ENCODE measurements at regions not wholly inside any gene's neighbourhood (a gene's known extent, or its start where the extent isn't known, plus 50 kb on each side); places are given as distances from the start of the nearest gene placed in this dataset.
A peak's percentile ranks its signal among the peaks of the same experiment; 100 is the strongest.

DNA sequence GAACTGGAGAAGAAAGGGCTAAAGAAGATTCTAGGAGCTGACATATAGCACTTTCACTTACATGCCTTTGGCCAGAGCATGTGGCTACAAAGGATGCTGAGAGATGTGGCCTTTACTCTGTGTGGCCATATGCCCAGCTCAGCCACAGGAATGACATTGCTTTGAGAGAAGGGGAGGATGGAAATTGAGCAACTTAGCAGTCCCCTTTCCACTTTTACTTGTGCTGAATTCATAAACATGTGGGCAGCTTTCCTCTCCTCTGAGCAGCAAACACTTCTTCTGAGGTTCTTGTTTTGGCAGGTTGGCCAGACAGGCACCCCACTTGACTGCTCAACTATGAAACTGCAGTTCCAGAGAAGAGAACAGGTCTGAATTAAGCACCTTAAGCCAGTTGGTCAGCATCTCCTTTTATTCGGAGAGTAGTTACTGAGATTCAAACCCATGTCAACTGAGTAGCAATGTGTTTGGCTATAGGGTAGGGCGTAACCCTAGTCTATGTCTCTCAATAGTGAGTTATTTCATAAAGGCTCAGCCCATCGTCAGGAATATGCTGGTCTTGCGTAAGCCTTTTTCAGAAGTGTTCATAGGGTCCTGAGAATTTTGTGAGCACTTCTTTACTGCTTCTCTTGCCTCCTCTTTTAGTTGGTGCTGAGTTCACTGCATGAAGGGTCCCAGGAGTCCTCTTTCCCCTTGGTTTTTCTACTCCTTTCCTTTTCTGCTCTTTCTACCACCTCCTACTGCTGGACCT is 134.5 kb downstream of the PALM2AKAP2 start:
- H3K9me3 ChIP-seq (ENCODE audit: severe bottlenecking): no peaks in the 10 kb centered on the region
- no peak for TF ChIP-seq CTCF (IDR thresholded peaks at IDR 0.05; ENCODE audit: low read depth, low read length)
- H3K27ac ChIP-seq: no peak overlapping the region
- no peak overlapping the region for H3K4me3 ChIP-seq (ENCODE audit: low read depth, low read length)
- H3K27me3 ChIP-seq (ENCODE audit: insufficient read depth, low read depth, severe bottlenecking): no peaks in the 10 kb centered on the region
- no peaks in the 10 kb centered on the region for H3K36me3 ChIP-seq
- DNase-seq: no peak

DNA sequence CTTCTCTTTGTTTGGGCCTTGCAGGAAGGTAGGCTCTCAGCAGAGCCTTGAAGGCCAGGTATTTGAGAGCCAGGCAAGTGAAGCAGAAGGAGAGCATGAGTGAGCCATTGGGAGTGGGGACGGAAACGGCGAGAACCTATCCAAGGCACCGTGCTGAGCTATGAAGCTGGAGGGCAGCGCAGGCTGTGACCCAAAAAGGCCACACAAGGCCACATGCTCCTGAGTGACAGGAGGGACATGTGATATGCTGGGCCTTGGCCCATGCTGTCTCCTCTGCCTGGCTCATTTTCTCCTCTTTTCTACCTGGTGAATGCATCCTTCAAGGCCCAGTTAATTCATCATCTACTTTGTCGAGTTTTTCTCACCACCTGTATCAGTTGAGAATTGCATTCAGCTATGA is 136.3 kb downstream of the PALM2AKAP2 start:
- no peak for DNase-seq
- Histone ChIP-seq H3K36me3 (no peaks in the 10 kb centered on the region), H3K27ac (no peak overlapping the region), H3K9me3 (ENCODE audit: severe bottlenecking) (no peaks in the 10 kb centered on the region), H3K27me3 (ENCODE audit: insufficient read depth, low read depth, severe bottlenecking) (no peaks in the 10 kb centered on the region), H3K4me3 (ENCODE audit: low read depth, low read length) (no peak overlapping the region)
- no peak for TF ChIP-seq CTCF (IDR thresholded peaks at IDR 0.05; ENCODE audit: low read depth, low read length)

GRCh38 chr9:109918339-109919163 is 138.6 kb downstream of the PALM2AKAP2 start:
- Histone ChIP-seq H3K4me3 (ENCODE audit: low read depth, low read length) (no peak overlapping the region), H3K27me3 (ENCODE audit: insufficient read depth, low read depth, severe bottlenecking) (no peaks in the 10 kb centered on the region), H3K9me3 (ENCODE audit: severe bottlenecking) (no peaks in the 10 kb centered on the region), H3K27ac (no peak overlapping the region), H3K36me3 (no peaks in the 10 kb centered on the region)
- no peak for DNase-seq
- TF ChIP-seq CTCF (IDR thresholded peaks at IDR 0.05; ENCODE audit: low read depth, low read length): no peak

GRCh38 chr9:109919736-109920408 is 139.9 kb downstream of the PALM2AKAP2 start:
- DNase-seq: no peak
- Histone ChIP-seq H3K27ac (no peak overlapping the region), H3K9me3 (ENCODE audit: severe bottlenecking) (no peaks in the 10 kb centered on the region), H3K36me3 (no peaks in the 10 kb centered on the region), H3K4me3 (ENCODE audit: low read depth, low read length) (no peak overlapping the region), H3K27me3 (ENCODE audit: insufficient read depth, low read depth, severe bottlenecking) (no peaks in the 10 kb centered on the region)
- no peak for TF ChIP-seq CTCF (IDR thresholded peaks at IDR 0.05; ENCODE audit: low read depth, low read length)

DNA sequence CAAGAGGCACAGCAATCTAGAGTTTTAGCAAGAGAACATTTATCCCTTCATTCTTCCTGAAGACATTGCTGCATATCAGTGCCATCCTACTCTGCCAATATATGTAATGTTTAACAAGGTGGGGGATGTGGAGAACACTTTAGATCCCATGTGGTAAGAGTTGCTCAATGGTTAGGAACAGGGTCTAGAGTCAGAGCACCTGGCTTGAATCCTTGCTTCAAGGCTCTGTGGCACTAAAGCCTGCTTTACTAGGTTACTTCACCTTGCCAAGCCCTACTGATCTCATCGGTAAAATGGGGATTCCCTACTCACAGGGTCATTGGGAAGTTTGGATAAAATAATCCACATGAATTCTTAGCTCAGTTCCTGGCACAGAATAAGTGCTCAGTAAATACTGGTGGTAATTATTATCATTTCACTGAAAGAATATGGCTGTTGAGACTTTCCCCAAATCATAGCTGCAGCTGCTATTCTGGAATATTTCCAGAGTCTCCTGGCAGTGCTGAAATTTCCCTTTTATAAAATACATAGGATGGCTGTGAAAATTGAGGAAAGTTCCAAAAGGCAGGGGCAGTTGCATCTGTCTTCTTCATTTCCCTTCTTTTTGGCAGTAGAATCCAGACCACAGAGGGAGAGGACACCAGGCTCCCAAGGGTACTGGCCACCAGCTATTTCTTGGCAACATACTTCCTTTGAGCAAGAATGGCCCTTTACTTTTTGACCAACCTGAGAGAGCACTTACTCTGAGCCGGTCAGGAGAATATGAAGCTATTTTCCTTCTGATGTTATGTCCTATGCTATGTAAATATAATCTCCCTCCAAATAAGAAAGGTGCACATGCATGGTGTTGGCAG is 142.8 kb downstream of the PALM2AKAP2 start:
- Histone ChIP-seq H3K27ac (peak overlapping the region; percentile 19; the same call in 1 of the 2 replicates), H3K36me3 (no peaks in the 10 kb centered on the region), H3K9me3 (ENCODE audit: severe bottlenecking) (no peaks in the 10 kb centered on the region), H3K27me3 (ENCODE audit: insufficient read depth, low read depth, severe bottlenecking) (no peaks in the 10 kb centered on the region), H3K4me3 (ENCODE audit: low read depth, low read length) (no peak overlapping the region)
- DNase-seq: no peak
- no peak for TF ChIP-seq CTCF (IDR thresholded peaks at IDR 0.05; ENCODE audit: low read depth, low read length)
